ENCODE measurements at regions not wholly inside any gene's neighbourhood (a gene's known extent, or its start where the extent isn't known, plus 50 kb on each side); places are given as distances from the start of the nearest gene placed in this dataset.

GRCh38 chr15:69663441-69663840 is 210.8 kb downstream of the RPLP1 start:
- TF ChIP-seq POLR2A (IDR thresholded peaks at IDR 0.05) (no peak), CTCF (IDR thresholded peaks at IDR 0.05) (no peak), POLR2AphosphoS5 (IDR thresholded peaks at IDR 0.05) (no peak)

All from prostate gland (tissue), 2 donors.